BE2C (cell line): ENCODE measurements at regions not wholly inside any gene's neighbourhood (a gene's known extent, or its start where the extent isn't known, plus 50 kb on each side); places are given as distances from the start of the nearest gene placed in this dataset.

Source experiments
- DNase-seq: peaks from one replicate; pipeline ENCODE4 v3.0.0-alpha.2; 2020
- H3K27me3 ChIP-seq: fragments of 250-450 bp; sonication (Bioruptor Pico); 2 replicates; pipeline ENCODE4 v1.5.1; 2020; ENCODE audit warnings: mild to moderate bottlenecking
- H3K36me3 ChIP-seq: fragments of 250-450 bp; sonication (Bioruptor Pico); 2 replicates; pipeline ENCODE4 v1.5.1; 2020; ENCODE audit warnings: mild to moderate bottlenecking
- H3K4me1 ChIP-seq: fragments of 250-450 bp; sonication (Bioruptor Pico); 2 replicates; pipeline ENCODE4 v1.5.1; 2020
- H3K4me3 ChIP-seq: 2 replicates; pipeline ENCODE4 v1.5.1; 2011; ENCODE audit warnings: low read depth, low read length
- H3K9me3 ChIP-seq: fragments of 250-450 bp; sonication (Bioruptor Pico); 2 replicates; pipeline ENCODE4 v1.5.1; 2020
- TF ChIP-seq, protein P1 (sequence below): IDR thresholded peaks from 2 replicates; pipeline ENCODE4 v1.5.1; 2012; ENCODE audit warnings: mild to moderate bottlenecking, low read depth, low read length

DNA sequence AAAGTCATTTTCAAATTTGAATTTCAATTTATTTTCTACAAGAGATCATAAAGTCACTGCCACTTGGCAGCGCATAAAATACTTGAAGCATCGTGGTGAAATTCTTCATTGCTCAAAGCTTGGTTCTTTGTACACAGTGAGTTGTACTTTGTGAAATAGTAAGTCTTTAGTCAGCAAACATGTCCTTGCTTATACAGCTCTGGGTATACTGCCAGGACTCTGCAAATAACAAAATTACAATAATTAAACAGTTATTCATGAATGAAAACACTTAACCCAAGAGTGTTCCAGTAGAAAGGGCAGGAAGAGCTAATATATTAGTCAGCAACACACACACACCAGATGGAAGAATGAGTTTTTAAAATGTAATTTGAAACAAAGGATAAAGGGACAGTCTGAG lies 1300.9 kb upstream of the DIAPH2 start:
- H3K4me1 ChIP-seq, result no peaks in the 10 kb centered on the region

DNA sequence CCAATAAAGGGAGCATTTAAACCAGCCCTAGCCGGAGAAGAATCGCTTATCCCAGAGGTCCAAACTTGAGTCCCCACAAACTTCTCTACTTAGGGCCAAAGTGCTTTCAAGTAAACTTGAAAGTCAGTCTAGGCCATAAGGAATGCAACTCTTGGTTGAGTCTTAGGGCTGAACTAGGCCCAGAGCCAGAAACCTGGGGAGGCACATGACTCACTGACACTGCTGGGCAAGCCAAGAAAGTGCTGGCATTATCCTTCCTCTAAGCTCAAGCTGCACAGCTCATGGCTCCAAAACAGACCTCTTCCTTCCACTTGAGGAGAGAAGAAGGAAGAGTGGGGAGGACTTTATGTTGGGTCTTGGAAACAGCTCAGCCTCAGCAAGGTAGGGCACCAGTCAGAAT lies 1257.3 kb upstream of the DIAPH2 start:
- no peaks in the 10 kb centered on the region for H3K36me3 ChIP-seq
- no peak for DNase-seq
- no peaks in the 10 kb centered on the region for H3K27me3 ChIP-seq
- H3K4me3 ChIP-seq, result no peak overlapping the region
- TF ChIP-seq, protein P1, sequence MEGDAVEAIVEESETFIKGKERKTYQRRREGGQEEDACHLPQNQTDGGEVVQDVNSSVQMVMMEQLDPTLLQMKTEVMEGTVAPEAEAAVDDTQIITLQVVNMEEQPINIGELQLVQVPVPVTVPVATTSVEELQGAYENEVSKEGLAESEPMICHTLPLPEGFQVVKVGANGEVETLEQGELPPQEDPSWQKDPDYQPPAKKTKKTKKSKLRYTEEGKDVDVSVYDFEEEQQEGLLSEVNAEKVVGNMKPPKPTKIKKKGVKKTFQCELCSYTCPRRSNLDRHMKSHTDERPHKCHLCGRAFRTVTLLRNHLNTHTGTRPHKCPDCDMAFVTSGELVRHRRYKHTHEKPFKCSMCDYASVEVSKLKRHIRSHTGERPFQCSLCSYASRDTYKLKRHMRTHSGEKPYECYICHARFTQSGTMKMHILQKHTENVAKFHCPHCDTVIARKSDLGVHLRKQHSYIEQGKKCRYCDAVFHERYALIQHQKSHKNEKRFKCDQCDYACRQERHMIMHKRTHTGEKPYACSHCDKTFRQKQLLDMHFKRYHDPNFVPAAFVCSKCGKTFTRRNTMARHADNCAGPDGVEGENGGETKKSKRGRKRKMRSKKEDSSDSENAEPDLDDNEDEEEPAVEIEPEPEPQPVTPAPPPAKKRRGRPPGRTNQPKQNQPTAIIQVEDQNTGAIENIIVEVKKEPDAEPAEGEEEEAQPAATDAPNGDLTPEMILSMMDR, result no peak
- no peaks in the 10 kb centered on the region for H3K4me1 ChIP-seq
- H3K9me3 ChIP-seq, result no peaks in the 10 kb centered on the region

More for the DNA sequence above, 1300.9 kb upstream of the DIAPH2 start:
- no peak overlapping the region for H3K4me3 ChIP-seq
- H3K9me3 ChIP-seq, result no peaks in the 10 kb centered on the region
- H3K36me3 ChIP-seq, result no peaks in the 10 kb centered on the region
- TF ChIP-seq, protein P1, result no peak
- no peak for DNase-seq
- no peaks in the 10 kb centered on the region for H3K27me3 ChIP-seq

DNA sequence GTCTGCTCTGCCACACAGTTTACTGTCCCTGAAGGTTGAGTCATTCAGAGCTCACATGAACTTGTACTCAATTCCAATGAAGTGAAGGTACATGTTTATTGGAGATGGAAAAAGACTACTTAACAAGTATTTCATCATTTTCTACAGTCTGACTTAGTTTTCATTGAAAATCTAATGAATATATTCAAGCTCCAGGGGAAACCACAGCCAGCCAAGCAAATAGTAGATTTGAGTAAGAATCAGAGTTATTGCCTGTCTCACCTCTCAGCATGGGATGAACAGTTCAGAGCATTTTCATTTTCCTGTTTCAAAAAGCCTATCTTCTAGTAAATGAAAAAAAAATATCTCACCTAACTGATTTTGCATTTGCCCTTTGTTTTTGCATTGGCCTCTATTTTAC lies 1249.4 kb upstream of the DIAPH2 start:
- no peaks in the 10 kb centered on the region for H3K9me3 ChIP-seq
- no peak for DNase-seq
- no peaks in the 10 kb centered on the region for H3K36me3 ChIP-seq
- no peaks in the 10 kb centered on the region for H3K27me3 ChIP-seq
- no peak overlapping the region for H3K4me3 ChIP-seq
- TF ChIP-seq, protein P1, result no peak
- no peaks in the 10 kb centered on the region for H3K4me1 ChIP-seq

DNA sequence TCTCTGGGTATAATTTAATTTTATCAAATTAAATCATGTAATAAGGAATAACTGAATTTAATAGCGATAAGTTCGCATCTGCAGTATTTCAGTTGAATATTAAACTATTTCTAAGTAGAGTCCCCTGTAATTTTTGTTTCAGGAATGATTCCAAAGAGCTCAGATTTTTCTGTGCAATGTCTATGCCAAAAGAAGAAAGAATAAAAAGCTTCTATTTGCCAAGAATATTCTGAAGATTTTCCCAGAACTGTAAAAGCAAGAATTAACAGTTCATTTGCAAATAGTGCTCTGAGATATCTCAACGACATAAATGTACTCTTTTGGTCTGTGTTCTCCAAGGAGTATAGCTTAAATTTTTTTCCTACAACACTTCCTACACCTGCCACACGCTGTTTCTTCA lies 1242.8 kb upstream of the DIAPH2 start:
- Histone ChIP-seq H3K4me1 (no peaks in the 10 kb centered on the region), H3K9me3 (no peaks in the 10 kb centered on the region), H3K27me3 (no peaks in the 10 kb centered on the region), H3K36me3 (no peaks in the 10 kb centered on the region), H3K4me3 (no peak overlapping the region)
- TF ChIP-seq, protein P1, result no peak
- no peak for DNase-seq

DNA sequence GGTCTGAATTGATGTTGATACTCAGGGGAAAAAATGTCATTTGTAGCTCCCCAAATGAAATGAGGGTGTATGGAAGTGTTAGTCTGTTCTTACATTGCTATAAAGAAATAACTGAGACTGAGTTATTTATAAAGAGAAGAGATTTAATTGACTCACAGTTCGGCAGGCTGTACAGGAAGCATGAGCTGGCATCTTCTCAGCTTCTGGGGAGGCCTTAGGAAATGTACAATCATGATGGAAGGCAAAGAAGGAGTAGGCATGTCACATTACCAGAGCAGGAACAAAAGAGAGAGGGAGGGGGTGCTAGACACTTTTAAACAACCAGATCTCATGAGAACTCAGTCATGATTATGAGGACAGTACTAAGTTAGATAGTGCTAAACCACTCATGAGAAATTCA lies 1199.9 kb upstream of the DIAPH2 start:
- no peak overlapping the region for H3K4me3 ChIP-seq
- no peaks in the 10 kb centered on the region for H3K27me3 ChIP-seq
- H3K9me3 ChIP-seq, result no peaks in the 10 kb centered on the region
- no peaks in the 10 kb centered on the region for H3K36me3 ChIP-seq
- no peak for DNase-seq
- TF ChIP-seq, protein P1, result no peak
- H3K4me1 ChIP-seq, result no peaks in the 10 kb centered on the region

DNA sequence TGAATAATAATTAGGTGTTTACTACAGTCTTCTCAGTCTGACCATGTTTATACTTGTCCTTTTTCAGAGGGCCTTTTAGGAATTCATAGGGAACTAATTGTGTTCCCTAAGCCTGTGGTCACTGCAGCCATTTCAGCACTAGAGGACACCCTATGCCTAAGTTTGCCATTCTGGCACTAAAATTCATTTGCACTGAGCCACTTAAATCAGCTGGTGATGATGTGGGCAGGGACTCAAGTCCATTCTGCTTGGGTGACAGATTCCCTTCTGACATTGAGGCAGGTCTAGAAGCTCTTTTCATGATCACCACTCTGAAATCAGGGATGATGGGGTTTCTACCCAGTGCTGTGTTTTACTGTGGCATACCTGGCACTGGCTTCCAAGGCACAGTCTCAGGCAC lies 1178.9 kb upstream of the DIAPH2 start:
- Histone ChIP-seq H3K9me3 (no peaks in the 10 kb centered on the region), H3K36me3 (no peaks in the 10 kb centered on the region), H3K4me1 (no peaks in the 10 kb centered on the region), H3K27me3 (no peaks in the 10 kb centered on the region), H3K4me3 (no peak overlapping the region)
- TF ChIP-seq, protein P1, result no peak
- no peak for DNase-seq
